GM10248 (cell line): ENCODE measurements at regions not wholly inside any gene's neighbourhood (a gene's known extent, or its start where the extent isn't known, plus 50 kb on each side); places are given as distances from the start of the nearest gene placed in this dataset.

ENCODE experiments used
- CTCF ChIA-PET: fragments of 300-600 bp; sonication (Branson Sonifier 250); formaldehyde crosslinking; extraction: SDS; loops from one replicate; lab custom pipeline; 2021; ENCODE audit warnings: antibody characterized with exemption; lab: Yijun Ruan, JAX
- POLR2A ChIA-PET: fragments of 350-650 bp; sonication (Branson Sonifier 250); formaldehyde crosslinking; extraction: SDS; loops from one replicate; lab custom pipeline; 2020; ENCODE audit warnings: antibody characterized with exemption; lab: Yijun Ruan, JAX
- DNase-seq: peaks from one replicate; pipeline ENCODE4 v3.0.0; 2012; ENCODE audit errors: extremely low spot score
- TF ChIP-seq, protein P1 (sequence below): IDR thresholded peaks from 2 replicates; pipeline ENCODE4 v1.5.1; 2012; ENCODE audit warnings: mild to moderate bottlenecking, low read depth; ENCODE audit errors: extremely low read depth, missing control alignments, control extremely low read depth

DNA sequence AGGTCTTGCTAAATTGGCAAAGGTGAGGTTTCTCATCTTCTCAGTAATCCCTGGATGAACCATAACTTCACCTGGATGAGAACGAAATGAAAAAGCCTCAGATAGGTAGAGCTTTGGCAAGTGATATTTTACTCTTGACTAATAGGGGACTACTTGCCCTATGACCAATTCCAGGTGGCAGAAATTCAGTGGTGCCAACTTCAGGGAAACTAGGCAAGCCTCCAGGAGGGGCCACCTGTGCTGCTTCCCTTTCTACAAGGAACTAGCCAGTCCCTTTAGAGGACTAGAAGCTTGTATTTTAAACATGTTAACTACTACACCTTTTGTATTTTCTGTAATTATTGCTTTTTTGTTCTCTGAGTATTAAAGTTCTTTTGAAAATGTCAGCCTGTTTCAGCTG lies 169.0 kb upstream of the GRIA1 start:
- POLR2A ChIA-PET: no interaction called here
- CTCF ChIA-PET: no interaction called here
- DNase-seq: no peak
- TF ChIP-seq, protein P1, sequence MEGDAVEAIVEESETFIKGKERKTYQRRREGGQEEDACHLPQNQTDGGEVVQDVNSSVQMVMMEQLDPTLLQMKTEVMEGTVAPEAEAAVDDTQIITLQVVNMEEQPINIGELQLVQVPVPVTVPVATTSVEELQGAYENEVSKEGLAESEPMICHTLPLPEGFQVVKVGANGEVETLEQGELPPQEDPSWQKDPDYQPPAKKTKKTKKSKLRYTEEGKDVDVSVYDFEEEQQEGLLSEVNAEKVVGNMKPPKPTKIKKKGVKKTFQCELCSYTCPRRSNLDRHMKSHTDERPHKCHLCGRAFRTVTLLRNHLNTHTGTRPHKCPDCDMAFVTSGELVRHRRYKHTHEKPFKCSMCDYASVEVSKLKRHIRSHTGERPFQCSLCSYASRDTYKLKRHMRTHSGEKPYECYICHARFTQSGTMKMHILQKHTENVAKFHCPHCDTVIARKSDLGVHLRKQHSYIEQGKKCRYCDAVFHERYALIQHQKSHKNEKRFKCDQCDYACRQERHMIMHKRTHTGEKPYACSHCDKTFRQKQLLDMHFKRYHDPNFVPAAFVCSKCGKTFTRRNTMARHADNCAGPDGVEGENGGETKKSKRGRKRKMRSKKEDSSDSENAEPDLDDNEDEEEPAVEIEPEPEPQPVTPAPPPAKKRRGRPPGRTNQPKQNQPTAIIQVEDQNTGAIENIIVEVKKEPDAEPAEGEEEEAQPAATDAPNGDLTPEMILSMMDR: no peak

DNA sequence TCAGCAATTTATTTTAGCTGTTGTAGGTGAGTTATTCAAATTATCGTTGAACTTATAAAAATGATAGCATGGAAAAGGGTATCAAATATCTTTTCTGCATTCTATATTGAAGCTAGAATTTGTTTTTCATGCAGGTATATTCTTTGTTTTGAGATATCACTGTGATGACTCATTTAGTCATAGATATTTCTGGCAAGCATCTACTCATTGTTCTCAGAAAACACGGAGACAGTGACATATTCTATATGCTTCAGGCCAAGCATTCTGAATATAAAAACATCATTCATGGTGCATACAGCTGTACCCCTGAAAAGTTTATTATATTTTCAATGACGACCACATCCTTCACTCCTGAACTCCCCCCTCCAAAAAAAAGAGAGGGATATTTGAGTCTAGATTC lies 150.3 kb upstream of the GRIA1 start:
- ChIA-PET CTCF (no interaction called here), POLR2A (no interaction called here)
- TF ChIP-seq, protein P1: no peak
- DNase-seq: no peak

DNA sequence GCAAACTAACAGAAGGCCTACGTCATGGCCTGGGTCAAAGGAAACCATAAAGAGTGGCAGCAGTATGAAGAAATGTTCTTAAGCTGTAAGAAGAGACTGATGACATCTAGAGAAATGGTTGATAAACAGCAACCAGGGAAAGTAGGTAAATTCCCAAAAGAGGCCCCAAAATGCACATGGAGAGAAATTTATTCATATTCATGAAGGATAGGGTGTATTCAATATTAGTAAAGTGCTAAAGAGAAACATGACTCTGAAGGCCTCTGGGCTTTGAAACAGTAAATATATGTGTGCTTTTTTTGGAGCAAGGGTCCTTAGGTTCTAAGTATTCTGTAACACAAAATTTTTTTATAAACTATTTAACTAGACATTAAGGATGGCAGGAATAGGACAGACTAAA lies 149.7 kb upstream of the GRIA1 start:
- TF ChIP-seq, protein P1: no peak
- CTCF ChIA-PET: no interaction called here
- POLR2A ChIA-PET: no interaction called here
- no peak for DNase-seq

DNA sequence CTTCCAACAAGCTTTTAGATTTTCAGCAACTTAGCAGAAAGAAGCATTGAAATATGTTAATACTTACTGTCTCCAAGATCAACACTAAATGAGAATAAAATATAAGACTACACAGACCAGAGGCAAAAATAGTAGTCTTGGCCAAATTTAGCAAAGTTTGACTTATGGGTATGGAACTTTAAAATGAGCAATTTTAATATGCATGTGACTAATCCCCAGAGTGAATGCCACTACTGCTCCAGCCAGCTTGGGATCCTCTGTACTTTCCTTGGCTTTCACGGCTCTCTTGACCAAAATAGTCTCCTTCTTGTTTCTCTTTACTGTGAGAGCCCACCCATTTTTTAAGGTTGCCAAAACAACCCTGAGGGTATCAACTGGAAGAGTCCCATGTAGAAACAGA lies 148.0 kb upstream of the GRIA1 start:
- CTCF ChIA-PET: no interaction called here
- DNase-seq: no peak
- POLR2A ChIA-PET: no interaction called here
- TF ChIP-seq, protein P1: no peak

DNA sequence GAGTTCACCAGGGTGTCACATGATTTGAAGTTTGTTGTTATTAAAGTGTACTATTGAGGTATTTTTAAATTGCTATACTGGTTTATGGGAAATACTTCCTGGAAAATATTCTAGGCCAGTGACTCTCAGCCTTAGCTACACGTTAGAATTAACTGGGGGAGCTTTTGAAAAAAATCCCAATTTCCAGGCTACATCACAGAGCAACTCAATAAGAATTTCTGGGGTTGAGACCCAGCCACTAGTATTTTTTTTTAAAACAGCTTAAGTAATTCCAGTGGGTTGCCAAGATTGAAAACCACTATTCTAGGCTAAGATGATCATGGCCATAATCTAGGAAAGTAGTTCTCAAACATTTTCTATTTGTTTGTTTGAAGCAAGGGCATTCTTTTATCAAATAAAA lies 142.9 kb upstream of the GRIA1 start:
- no peak for DNase-seq
- POLR2A ChIA-PET: no interaction called here
- CTCF ChIA-PET: interaction anchor here (1.6 kb wide), 1 partner anchor 617 kb away, joined by 3 read pairs; no protein-coding TSS in a partner anchor
- TF ChIP-seq, protein P1: no peak

DNA sequence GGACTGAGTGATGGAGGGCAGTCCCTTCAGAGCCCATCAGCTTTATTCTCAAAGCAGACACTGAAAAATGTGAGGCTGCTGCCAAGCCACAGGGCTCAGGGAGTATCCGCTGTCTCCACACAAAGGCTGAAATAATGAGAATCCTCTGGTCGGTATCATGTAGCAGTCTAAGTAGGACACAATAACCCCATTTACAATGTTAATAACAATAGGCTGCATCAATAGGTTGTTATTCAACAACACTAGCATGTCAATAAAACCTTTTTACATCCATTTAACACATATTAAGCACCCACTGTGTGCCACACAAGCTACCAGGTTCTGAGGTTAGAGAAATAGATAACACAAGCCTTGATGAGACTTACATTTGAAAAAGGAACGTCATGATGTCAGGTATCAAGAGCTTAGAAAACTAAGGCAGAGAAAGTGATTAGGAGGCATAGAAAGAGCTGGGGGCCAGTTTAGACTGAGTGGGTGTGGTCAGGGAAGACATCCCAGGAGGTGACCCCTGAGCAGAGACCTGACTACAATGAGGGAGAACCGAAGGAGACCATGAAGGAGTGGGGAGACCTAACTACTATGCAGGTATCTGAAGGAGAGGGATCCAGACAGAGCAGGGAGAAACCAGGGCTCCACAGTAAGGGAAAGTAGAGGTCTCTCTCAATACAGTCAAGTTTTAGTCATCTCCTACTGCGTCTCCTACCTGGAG lies 140.1 kb upstream of the GRIA1 start:
- DNase-seq: no peak
- TF ChIP-seq, protein P1: no peak
- ChIA-PET CTCF (no interaction called here), POLR2A (no interaction called here)
